ENCODE measurements at regions not wholly inside any gene's neighbourhood (a gene's known extent, or its start where the extent isn't known, plus 50 kb on each side); places are given as distances from the start of the nearest gene placed in this dataset.

DNA sequence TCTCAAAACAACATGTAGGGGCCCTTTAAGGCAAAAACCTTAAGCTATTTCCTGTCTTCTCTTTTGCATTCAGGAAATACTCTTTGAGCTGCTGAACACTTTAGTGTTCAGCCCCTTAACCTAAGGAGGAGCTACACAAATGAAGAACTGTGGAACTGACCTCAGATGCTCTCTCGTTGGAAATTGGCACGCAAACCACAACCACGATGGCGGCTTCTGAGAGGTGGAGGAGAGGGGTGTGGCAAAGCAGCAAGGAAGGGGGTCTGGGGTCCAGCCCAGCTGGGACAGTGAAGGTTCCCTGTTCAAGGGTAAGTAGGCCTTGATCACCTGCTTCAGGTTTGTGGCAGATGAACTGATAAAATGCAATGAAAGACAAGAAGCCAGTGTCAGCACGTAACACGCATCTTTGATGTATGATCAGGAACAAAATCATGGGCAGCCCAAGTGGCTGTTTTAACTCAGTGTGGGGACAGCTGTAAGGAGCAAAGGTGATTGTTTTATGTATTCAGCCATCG is 291.6 kb upstream of the TNRC6C start:
- no peak for DNase-seq

DNA sequence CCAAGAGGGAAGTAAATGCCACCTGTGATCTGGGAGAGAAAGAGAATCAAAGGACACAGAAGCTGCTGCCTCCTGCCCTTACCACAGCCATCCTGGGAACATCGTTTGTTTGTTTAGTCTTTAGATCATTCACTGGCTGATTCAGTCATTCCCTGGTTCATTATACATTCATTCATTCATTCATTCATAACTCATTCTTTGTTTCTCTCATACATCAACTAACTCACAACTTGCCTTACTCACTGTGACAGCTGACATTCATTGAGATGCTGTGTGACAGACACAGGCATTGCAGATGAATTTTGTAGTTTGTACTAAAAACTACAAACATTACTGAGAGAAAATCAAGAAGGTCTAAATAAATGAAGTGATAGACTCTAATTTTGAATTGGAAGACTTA is 291.0 kb upstream of the TNRC6C start:
- DNase-seq, result no peak

DNA sequence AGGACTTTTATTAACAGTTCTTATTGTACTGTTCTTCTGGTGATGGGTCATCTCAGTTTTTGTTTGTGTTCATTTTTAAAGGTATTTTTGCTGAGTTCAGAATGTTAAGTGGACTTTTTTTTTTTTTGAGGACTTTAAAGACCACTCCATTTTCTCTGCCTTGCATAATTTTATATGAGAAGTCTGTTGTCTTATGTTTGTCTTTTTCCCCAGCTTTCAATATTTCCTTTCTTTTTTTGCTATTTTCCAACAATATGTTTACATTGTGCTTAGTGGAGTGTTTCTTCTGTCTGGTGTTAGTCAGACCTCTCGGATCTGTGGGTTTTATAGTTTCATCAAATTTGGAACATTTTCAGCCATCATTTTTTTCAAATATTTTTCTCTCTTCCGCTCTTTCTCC is 290.0 kb upstream of the TNRC6C start:
- DNase-seq, result no peak

DNA sequence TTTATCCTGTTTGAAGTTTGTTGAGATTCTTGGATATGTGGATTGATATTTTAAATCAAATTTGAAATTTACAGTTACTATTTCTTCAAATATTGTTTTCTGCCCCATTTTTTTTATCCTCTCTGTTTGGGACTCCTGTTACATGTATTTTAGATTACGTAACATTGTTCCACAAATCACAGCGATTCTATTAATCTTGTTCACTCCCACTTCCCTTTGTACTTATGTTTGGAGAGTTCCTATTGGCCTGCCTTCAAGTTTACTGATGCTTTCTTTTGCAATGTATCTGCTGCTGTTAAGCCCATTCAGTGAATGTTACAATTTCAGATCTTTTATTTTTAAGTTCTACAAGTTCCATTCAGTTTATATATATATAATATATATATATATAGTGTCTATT is 288.3 kb upstream of the TNRC6C start:
- DNase-seq, result no peak

DNA sequence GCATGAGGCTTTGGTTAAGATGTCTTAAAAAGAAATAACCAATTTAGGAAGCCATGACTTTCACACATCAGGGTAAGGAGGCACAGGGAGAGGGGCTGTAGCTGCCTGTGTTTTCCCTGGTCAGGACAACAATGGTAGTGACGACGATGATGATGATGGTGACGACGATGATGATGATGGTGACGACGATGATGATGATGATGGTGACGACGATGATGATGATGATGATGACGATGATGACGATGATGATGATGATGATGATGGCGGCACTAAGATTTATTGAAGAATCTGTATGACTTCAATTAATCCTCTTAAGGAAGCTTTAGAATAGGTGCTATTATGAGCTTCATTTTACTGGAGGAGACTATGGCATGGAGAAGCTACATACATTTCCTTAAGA is 284.1 kb upstream of the TNRC6C start:
- DNase-seq, result no peak

DNA sequence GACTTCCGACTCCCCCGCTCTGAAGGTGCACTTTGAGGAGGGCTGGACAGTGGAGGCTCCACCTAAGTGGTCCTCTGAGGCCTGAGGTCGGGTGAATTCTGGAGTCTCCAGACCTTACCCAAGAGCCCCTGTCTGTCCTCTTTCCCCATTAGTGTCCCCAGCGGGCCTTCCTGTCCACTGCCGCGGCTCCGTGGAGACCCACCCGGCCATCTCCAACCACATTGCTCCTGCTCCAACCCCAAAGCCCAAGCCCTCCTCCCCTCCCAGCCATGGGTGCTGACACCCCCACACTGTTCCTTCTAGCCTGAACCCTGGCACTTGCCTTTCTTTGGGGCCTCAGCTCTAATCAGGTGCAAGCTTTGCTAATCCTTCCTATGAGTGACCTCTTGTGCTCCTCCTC is 283.1 kb upstream of the TNRC6C start:
- DNase-seq, result no peak

DNA sequence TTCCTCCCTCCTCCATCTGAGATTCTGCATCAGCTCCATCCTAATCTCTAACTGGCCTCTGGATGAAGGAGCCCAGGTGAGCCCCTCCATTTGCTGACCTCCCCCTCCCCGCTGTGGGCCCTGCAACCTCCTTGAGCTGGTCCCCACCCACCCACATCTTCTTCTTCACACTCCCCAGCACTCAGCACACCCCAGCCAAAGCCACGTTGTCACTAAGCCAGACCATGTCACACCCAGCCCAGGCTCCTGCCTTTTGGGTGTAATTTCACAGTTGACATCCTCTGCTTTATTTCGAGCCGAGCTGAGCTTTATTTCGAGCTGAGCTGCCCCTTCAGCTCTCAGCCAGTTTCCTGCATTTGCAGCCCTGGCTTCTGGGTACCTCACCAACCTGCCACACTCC is 282.7 kb upstream of the TNRC6C start:
- DNase-seq, result no peak

DNA sequence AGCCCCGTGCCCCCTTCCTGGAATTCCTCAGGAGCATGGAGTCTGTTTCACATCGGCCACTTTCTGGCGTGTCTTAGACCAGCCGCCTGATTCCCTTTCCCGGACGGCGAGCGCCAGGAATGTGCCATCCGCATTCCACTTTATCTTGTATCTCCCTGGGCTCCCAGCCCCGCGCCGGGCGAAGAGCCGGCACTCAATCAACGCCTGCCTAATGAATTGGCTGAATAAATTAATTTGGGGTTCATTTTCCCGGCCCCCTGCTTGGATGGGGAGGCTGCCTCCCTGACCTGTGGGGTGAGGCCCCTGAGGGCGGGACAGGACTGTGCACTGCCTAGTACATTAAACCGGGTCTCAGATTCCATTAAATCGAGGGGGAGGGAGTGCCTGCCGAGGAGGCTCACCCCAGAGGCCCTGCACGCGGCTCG is 282.3 kb upstream of the TNRC6C start:
- no peak for DNase-seq

DNA sequence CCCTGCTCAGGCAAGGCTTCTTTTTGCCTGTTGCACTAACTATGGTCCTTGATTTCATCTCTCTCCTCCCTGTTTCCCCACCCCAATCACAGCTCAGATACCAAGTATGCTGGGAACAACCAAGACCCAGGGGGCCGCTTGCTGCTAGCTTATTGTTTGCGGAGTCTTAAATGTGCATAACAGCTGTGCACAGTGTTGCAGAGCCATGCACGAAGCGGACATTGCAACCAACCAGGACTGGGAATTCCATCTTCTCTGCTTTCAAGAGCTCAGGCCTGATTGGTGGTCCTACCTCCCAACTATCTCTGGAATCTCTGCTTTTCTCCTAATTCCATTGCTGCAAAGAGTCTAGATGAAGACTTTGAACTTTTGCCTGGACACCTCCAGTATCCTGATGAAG is 281.3 kb upstream of the TNRC6C start:
- no peak for DNase-seq

DNA sequence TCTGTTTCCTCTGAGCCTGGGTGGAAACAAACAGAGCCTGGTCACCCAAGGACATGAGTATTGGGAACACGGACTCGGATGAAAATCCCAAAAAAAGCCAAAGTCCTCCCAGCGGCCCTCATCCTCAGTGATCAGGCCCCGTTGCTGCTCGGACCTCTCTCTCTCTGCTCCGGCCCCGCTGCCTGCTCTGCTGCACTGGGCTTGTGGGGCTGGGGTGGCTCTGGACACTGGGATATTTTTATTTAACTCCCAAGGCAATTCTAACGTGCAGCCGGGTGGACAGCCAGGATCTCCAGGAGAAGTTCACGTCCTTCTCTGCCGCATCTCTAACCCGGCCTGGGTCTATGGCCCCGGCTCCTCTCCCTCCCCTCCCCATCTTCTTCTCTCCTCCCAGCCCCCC is 280.9 kb upstream of the TNRC6C start:
- DNase-seq, result no peak

DNA sequence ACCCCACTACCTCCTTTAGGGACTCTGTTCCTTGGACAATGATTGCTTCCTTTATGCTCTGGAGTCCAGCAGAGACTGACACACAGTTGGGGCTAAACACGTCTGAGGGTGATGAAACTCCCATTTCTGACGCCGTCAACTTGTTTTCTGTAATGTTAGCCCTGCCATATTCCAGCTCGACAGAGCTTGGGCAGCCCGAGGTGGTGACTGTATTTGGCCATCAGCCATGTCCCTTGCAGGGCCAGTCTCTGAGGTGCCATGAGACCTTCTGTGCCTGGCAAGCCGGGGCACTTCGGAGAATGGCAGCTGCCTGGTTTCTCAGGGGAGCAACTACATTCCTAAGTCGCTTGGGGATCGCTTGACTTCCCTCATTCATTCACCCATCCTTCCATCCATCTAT is 278.9 kb upstream of the TNRC6C start:
- DNase-seq, result no peak

DNA sequence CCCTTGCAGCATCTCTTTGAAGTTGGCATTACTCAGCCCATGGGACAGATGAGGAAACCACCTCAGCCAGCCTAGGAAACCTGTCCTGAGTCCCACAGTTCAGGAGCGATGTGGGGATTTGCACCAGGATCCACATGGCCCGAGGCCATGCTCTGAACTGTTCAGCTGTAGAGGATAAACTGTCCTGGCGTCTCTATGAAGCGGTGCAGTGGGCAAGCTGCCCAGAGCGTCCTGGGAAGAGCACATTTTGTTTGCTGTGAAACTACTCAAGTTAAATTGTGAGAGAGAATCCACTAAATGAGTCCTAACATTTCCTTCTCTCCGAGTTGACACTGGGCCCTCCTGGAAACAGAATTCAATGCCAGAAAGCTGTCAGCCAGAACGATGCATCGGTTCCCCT is 276.6 kb upstream of the TNRC6C start:
- no peak for DNase-seq

DNA sequence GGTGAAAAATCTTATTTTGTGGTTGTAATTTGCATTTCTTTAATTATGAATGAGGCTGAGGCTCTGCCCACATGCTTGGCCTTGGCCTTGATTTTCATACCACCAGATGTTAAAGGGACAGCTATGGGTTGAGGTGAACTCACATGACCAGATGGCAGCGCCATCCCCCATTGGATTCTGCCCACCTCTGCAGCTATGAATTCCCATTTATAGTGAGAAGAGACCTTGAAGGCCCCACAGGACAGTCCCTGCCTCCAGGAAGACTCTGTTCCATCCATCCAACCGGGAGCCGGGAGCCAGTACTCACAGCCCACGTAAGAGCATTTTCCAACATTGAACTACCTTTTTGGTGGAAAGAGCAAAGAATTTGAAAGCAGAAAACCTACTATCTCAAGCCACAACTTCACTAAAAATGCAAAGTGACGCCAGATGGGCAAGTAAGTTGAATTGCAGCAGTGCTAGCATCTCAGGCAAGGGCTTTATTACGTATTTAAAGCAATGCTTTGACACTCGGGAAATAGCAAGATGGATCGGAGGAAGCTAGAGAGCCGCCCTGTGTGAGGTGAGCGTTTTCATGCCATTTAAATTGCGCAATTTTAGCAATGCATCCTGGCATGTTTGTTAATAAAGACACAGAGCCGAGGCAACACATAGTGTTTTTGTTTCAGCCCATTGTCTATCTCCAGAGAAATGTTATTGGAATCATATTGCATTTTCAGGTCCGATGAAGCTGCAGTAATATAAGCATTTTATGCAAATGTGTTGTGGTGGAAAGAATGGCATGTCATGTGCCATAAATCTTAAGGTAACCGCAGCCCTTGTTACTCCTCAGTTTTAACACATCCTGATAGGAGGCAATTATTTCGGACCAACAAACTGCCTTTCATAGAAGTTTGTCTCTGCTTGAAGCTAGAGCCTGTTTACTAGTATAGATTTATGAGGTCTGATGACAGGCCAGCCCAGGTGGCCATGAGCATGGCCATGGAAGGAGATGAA is 273.4 kb upstream of the TNRC6C start:
- peak; percentile 89 to 96 for DNase-seq

DNA sequence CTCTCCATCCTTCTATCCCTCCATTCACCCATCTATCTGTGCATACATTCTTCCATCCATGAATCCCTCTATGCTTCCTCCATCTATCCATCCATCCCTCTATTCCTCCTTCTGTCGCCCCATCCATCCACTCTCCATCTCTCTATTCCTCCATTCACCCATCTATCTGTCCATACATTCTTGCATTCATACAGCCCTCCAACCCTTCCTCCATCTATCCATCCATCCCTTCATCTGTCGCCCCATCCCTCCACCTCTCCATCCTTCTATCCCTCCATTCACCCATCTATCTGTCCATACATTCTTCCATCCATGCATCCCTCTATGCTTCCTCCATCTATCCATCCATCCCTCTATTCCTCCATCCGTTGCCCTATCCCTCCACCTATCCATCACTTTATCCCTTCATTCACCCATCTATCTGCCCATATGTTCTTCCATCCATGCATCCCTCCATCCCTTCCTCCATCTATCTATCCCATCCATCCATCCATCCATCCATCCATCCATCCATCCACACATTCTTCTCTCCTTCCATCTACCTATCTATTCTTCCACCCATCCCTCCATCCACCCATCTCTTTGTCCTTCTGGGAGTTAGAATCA is 272.5 kb upstream of the TNRC6C start:
- no peak for DNase-seq

DNA sequence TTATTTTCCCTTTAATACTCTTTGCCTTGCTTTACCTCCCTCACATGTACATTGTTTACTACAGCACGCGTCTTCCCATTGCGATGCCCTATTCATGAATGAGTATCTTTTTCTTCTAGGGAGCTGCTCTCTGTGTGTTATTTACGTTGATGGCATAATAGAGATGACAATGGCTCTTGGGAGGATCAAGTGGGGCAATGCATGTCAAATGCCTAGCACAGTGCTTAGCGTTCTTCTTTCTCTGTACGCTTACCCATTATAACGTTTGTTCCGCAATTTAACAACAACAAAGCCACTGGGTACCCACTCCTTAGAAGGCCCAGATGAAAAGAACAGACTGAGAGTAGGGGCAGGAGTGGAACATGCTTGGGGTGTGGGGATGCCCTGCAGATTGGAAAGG is 271.6 kb upstream of the TNRC6C start:
- DNase-seq, result no peak

DNA sequence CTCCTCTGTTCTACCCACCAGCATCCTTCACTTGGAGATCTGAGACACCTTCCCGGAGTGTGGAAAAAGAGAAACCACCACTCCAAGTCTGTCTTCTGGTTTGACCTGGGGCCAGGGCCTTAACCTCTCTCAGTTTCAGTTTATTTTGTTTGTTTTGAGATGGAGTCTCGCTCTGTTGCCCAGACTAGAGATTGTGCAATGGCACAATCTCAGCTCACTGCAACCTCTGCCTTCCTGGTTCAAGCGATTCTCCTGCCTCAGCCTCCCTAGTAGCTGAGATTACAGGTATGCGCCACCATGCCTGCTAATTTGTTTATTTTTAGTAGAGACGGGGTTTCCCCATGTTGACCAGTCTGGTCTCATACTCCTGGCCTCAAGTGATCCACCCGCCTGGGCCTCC is 271.1 kb upstream of the TNRC6C start:
- no peak for DNase-seq

DNA sequence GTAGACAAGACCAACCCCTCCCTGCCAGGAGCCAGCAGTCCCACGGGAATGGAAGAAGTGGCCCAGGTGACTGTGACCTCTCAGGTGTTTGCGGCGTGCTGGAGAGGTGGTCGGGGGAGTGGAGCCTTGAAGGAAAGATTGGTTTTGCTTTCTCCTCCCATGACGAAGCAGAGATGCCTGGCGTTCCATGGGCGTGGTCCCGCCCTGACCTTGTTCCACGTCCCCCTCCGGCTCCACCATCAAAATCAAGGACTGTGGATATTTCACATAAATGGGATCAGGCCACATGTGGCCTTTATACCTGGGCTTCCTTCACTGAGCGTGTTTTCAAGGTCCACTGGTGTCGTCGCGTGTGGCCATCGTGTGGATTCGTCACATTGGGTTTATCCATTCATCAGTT is 270.6 kb upstream of the TNRC6C start:
- no peak for DNase-seq

DNA sequence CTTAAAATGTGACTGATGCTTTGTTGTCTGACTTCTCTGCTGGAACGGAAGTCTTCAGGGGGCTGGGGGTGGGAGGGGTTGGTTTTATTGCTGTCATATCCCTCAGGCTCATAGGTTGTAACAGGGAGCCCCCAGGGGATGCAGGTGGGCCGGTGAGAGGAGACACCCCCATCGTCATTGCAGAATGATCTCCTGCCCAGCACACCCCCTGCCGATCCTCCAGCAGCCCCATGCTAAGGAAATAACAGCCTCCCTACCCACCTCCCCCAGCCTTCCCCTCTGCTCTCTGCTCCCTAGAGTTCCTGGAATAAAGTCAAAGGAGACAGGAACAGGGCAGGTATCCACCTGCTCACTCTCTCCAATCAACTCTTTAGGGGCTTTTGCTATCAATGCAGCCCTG is 270.1 kb upstream of the TNRC6C start:
- no peak for DNase-seq

DNA sequence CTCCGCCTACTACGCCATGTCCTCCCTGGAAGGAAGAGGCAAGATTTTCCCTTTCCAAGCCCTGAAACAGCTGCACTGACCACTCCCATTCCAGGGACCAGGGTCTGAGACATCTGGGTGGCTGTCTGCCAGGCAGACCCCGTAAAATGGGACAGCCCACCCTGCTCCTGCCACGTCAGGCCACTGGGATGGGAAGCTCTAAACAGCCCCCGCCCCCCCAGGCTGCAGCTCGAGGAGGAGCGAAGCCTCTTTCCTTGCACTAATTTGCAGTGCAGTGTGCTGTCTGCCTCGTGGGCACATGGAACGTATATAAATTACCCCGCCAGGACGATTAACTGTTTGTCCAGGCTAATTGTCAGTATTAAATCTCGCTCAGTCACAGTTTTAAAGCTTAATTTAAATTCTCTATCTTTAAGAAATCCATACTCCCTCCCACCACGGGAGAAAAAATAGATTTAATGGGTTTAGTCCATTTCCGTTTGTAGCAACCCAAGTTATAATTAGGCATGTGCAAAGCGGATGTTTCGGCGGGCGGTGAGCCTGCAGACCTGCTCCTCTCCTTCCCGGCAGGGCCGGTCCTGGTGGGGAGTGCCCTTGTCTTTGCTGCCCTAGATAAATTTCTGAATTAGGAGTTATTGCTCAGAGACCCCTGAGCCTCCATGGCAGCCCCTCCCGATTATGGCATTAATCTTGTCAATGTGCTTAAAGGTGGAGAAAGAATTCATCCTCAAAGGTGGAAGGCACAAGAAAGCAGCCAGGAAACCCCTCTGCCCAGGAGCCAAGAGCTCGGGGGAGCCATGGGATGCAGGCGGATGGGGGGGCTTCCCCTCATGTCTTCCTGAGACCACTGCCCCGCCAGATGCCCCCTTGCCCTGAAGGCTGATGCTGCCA is 268.0 kb upstream of the TNRC6C start:
- no peak for DNase-seq

DNA sequence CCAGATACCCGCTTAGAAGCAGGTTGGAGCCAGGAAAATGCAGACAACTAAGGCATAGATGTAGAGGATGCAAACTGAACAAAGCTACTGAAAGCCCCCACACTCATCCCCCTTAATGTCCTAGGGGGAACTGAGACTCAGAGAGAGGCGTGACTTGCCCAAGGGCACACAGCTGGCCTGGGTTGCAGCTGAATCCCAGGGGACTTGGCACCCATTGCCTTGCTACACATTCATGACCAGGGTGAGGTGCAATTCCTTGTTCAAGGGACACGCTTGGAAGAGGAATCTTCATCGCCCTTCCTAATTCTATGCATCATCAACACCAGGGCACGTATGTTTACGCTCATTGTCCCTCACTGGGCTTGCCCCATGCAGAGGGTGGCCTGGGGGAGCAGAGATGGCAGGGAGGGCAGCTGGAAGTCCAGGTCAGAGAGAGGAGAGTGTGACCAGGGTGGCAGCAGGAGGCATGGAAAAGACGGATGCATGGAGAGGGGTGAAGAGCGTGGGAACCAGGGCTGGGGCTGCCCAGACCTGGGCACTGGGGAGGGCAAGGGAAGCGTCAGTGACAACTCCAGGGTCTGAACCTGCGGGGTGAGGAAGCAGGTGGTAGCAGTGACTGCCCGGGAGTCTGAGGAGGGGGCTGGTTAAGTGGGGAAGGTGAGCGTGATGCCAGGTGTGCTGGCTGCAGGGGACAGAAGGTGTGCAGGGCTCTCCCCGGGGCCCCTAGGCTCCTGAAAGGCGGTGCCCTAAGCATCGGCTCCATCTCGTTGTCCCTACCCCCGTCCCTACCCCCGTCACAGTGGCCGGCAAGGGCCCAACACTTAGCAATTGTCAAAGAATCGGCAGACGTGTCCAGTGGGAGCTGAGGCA is 267.1 kb upstream of the TNRC6C start:
- no peak for DNase-seq

DNA sequence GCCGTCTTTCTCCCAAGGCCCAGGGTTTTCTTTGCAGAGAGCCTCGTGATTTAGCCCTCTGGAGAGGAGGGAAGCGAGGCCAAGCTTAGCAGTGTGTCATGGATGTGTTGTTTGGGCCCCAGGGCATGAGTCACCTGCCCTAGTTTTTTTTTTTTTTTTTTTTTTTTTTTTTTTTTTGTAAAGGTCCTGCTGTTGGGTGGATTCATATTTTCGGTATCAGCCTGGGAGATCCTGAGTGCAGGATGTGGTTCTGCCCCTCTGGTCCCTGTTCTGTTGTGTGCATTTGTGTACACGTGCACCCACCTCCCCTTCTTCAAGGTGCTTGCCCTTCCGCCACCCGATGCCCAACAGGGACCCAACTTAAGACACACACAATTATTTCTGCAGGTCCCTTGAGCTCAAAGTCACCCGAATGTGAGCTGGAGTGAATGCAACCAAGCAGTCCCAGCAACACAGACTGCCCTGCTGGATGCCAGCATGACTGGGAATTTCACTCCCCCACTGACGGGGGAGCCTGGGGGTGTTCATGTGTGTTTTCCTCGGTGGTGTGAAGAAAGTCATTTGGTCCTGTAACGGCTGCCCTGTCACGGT is 265.8 kb upstream of the TNRC6C start:
- DNase-seq, result no peak

DNA sequence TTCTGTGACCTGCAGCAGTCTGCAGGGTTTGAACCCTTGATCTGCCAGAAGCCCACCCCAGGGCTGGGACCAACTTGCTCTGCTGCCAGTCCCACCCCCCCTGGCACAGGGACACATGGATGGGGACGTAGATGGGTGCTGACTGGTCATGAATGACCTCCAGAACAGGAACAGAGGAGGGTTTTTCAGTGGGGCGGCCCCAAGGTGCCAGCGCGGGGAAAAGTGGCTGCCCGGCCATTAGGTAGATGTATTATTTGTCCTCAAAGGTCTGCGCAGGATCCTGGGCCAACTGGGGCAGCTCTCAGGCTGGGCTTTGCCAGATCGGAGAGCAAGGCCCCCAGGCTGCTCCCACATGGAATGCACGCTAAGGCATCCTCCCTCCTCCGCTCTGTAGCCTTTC is 265.2 kb upstream of the TNRC6C start:
- no peak for DNase-seq

Measured in NCI-H524 (cell line).